NCI-H82 treated with DMSO at 0.1 percent for 48 hours (cell line): ENCODE measurements at regions not wholly inside any gene's neighbourhood (a gene's known extent, or its start where the extent isn't known, plus 50 kb on each side); places are given as distances from the start of the nearest gene placed in this dataset.
"Not testable (repeated sequence)": the region's sequence is repeated elsewhere in the genome, so short reads cannot be mapped to it uniquely, and the experiment has no call there.

Experiments used
- DNase-seq: peaks from one replicate; lab custom pipeline; 2025; ENCODE audit not compliant: unreplicated experiment; lab: John Stamatoyannopoulos, UW

DNA sequence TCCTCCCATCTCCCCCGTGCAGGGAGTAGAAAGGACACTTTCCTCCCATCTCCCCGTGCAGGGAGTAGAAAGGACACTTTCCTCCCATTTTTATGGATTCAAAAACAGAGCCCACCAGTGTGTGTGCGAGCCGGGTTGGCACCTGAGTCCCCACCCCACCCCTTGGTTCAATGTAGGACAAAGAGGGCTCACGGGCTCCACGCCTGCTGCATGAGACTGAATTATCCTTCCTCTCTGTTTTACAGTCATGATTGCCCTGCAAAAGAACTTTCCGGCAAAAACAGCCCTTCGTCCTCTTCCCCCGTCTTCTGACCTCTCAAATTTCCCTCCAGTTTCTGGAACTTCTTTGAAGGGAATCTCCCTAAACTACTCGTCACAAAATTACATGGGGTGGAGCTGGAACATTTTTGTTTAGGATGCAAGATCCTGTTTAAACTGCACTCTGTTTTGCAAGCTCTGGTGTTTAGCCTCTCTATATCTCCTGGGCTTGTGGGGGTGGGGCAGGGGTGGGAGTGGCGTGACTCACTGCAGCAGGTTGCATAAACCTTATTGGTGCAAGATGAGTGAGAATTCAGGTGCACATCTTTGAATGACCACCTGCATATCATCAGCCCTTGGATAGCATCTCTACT, 99.8 kb downstream of the PSMG1 start:
- no peak for DNase-seq

DNA sequence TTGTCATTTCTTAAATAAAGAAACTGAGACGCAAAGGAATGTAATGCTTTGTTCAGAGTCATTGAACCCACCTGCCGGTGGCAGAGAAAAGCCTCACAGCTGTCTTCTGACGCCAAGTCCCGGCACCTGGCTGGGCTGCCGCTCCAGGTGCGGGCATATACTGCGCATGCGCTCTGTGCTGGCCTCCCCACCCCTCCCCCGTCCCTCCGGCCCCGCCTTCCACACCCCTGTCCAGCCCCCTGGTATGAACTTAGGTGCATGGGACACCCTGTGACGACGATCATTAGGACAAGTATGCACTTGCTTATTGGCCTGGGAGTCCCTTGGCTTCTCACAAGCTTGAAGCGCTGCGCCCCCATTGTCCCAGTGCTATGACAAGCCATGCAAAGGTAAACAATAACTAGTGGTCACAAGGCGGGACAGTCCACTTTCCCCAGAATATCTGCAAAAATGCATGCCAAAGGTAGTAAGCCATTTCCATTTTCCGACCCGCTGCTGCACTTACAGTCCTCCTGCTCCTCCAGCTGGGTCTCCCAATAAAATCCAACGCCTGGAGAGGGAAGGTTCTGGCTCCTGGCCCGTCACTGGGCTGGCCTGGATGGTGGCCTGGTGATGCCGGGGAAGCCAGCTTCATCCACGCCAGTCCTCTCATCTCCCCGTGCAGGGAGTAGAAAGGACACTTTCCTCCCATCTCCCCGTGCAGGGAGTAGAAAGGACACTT, 100.4 kb downstream of the PSMG1 start:
- DNase-seq = no peak

DNA sequence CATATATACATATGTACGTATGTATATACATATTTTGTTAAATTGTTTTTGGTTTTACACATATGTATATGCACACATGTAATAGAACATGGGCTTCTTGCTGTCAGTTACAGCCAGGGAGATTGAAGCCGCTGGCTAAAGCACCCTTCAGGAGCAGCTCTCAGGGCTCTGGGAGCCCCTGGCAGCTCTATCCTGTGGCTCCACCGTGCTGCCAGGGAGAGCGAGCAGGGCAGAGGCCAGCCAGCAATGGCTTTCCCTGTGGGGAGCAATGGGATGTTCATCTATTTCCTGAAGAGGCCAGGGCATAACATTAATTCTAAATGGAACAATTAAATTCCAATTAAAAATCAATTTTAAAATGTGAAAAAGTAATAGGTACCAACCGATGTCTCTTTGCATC, 102.9 kb downstream of the PSMG1 start:
- DNase-seq = no peak

DNA sequence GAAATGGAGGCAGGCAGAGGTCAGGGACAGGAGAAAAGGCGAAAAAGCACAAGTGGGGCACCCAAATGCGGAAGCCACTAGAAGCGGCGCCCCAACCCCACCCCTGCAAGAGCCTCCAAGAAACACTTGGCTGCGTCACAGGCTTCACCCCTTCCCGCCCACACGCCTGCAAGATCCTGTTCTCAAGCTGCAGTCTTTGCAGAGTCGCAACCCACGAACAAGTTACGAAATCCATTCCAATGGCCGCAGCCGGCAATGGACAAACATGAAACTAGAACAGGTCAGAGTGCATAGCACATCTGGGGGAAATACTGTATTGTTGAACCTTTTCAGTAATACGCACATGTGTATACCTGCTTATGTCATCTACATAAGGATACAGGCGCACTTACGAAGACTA, 103.6 kb downstream of the PSMG1 start:
- no peak for DNase-seq

DNA sequence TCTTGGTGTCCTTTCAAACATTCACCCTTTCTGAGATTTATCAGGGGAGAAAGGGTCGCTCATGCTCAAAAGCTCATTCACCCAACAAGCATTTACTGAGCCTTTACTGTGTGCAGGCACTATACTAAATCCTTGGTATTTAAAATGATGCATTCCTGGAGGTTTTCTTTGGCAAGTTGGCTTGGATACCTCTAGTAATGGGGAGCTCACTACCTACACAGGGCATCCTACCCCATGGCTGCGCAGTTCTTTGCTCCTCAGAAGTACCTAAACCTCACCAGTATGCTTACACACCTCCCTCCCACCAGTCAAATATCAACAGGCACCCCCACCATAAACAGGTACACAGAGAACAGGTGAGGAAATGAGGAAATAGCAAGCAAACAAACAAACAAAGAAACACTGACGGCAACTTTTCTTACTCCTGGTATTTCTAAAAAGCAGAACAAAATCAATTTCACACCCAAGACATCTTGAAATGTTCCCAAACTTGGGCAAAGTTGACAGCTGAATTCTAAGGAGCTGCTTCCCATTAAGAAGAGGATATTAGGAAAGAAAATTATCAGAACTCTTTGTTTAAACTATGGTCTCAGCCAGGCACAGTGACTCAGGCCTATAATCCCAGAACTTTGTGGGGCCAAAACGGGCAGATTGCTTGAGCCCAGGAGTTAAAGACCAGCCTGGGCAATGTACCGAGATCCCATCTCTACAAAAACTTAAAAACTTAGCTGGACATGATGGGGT, 104.8 kb downstream of the PSMG1 start:
- no peak for DNase-seq

DNA sequence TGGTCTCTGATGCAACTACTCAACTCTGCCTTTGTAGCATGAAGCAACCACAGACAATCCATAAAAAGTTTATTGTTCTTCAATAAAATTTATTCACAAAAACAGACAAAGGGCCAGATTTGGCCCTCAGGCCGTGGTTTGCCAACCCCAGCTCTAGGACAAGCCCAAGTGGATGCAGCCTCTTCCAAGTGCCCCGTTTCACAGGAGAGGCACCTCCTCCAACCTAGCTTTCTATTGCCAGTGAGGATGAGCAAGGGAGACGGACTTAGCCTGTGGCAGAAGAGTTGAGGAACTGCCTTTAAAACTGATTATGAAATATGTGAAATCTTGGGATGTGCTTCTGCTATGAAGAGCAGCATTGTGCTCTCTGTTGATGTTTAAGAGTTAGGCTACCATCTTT, 105.4 kb downstream of the PSMG1 start:
- no peak for DNase-seq

DNA sequence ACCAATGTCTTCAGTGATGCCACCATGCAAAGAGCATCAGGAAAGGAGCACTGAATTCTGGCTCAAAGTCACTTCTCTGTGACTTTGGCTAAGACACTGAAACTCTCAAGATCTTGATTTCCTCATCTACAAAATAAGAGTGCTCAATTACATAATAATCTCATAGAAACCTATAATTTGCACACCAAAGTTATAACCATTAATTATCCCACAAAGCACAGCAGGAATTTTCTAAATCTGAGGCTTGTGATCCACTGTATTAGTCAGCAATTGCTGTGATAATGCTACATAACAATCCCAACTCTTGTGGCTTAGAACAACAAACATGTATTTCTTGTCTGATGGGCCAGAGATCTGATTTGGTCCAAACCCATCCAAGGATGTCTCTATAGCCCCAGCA, 108.7 kb downstream of the PSMG1 start:
- DNase-seq = no peak

DNA sequence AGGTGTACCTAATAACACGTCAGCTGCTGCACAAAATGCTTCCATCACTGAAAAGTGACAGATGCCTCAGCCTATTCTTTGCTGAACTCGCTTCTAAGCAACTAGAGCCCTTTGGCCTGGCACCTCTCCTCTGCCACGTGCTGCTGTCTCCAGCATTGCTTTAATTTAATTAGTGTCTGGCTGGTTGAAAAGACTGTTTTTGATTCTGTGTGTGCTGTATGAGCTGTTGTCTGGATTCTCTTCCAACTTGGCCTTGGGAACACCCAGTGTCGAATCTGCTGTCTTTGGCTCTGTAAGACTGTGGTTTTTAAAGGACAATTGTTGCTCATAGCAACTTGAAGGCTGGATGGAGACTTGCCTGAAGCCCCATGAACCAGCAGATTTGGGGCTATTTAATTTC, 109.5 kb downstream of the PSMG1 start:
- no peak for DNase-seq

DNA sequence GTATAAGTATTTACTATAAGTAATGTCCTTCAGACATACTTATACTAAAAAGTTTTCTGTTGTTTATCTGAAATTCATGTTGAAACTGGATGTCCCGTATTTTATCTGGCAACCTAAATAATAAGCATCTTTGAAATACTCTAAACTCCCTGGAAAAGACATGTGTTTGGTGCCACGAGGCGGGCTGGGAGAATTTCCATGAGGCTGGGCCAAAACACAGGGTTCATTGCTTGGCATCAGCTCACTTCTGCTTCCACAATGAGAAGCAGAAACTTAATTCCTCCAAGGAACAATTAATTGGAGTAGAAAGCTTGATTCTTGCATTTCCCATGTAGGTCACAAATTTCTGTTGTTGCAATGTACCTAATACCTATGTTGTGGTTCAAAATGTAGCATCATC, 110.2 kb downstream of the PSMG1 start:
- no peak for DNase-seq

DNA sequence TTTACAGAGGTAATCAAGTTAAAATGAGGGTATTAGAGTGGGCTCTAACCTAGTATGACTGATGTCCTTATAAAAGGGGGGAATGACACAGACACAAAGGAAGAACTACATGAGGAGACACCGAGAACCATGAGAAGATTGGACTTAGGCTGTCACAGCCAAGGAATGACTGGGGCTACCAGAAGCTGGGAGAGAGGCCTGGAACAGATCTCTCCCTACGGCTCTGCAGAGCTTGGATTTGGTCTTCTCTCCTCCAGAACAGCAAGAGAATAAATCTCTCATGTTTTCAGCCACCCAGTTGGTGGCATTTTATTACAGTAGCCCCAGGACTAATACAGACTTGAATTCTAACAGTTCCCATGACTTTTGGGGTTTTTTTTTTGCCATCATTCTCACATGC, 110.8 kb downstream of the PSMG1 start:
- no peak for DNase-seq

DNA sequence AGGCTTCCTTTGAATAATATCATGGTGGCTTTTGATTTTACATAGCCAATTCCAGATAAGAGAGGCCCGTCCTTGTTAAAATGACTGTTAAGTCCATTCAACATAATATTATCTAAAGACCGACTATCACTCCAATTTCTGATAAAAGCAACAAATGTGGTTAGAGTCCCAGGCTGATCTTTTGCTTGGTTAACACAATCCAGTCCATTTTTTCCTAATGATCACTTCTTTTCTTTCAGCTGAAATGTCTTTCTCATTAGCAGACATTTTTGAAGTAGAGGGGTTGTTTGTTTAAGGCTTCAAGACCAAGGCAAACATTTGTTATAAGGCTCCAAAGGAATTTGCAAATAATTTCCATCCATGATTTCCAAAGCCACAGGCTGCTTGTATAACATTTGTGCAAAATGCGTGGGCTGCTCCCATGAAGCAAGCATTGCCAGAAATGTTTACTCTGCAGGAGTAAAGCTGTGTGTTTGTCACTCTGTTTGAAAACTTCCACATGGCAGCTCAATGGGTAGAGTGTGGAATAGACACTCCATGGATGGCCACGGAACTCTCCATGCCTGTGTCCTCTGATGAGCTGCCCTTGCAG, 111.5 kb downstream of the PSMG1 start:
- DNase-seq = no peak

DNA sequence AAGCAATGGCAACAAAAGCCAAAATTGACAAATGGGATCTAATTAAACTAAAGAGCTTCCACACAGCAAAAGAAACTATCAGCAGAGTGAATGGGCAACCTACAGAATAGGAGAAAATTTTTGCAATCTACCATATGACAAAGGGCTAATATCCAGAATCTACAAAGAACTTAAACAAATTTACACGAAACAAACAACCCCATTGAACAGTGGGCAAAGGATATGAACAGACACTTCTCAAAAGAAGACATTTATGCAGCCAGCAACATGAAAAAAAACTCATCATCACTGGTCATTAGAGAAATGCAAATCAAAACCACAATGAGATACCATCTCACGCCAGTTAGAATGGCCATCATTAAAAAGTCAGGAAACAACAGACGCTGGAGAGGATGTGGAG, 113.4 kb downstream of the PSMG1 start:
- DNase-seq = not testable (repeated sequence)

DNA sequence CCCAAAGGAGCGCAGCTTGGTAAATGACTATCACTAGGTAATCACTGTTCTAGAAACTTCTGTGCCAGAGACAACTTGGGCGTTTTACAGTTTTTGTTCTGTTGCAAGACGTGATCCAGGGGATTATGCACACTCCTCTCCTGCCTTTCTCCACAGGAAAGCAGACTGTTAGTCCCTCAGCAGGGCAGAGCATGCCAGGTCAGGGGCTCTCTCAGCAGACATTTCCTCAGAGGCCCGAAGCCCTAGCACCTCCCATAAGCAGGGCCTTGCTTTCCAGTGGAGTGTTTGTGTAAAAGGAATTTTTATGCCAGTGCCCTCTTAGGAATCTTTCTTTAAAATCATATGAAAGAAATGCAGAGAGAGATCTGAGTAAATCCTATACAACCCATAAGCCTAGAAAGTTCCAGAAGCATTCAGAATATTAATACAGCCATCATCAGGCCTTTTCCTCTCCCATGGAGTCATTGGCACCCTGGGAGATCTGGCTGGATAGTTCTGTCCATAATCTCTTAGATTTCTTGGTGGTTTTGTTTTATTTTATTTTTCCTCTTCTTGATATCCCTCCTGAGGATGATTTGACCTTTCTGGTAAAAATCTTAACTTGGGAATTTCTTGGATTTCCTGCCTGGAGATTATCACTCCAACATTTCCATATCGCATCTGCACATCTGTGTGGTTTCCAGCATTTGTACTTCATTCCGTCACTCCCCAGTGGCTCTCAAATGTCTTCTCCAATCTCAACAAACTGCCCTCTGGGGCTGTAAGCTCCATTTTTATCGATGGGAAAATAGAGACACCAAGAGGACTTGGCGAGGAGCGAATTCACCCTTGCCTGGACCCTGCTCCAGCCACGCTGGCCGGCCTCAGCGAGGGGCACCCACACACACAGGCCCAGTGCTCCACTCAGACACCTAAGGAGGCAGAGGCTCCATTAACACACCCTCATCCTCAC, 116.1 kb downstream of the PSMG1 start:
- DNase-seq = no peak

DNA sequence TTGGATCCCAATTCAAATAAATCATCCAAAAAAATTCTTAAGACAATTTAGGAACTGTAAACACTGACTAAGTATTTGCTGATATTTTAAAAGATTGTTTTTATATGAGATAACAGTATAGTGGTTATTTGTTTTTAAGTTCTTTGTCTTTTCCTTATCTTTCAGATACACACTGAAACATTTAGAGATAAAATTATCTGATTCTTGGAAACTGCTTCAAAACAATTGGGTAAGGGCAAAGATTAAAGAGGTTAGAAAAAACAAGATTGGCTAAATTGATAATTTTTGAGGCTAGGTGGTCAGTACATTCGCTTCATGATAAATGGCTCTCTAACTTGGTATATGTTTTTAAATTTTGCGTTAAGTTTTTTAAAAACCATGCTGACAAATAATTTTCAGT, 117.3 kb downstream of the PSMG1 start:
- DNase-seq = no peak

DNA sequence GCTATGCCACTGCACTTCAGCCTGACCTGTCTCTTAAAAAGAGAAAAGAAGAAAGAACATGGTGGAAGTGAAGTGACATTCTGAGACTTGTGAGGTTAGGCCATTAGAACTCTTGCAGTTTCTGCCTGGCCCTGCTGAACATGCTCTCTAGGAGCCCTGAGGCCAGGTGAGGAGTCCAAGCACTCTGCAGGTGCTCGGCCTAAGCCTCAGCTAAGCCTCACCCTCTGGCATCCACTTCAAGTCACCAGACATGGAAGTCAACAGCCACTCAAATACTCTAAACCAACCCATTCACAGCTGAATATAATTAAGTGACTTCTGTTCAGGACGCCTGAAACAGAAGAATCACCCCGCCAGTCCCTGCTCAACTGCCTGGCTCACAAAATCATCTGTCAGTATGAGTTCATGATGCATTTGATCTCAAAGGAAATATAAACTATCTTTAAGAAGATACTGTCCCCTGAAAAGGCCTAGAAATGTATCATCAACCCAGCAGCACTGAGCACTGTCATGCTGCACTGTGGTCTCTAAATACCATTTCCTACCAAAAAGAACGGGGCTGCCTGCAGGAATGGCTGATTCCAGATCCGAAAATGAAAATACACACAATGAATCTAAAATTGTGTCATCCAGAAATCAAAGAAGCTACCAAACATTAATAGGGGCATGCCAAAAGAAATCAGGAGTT, 118.8 kb downstream of the PSMG1 start:
- no peak for DNase-seq

DNA sequence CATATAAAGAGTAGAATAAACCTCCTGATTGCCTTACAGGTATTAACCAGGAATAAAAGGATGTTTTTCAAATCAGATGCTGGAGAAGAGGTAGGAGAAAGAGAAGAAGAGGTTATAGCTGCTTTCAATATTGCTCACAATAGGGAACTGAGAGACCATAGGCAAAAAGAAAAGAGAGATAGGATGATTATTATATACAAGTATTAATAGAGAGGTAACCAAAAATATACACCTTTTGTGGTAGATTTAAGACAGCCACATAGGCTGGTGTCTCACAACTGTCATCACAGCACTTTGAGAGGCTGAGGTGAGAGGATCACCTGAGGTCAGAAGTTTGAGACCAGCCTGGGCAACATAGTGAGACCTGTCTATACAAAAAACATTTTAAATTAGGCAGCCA, 119.7 kb downstream of the PSMG1 start:
- no peak for DNase-seq

DNA sequence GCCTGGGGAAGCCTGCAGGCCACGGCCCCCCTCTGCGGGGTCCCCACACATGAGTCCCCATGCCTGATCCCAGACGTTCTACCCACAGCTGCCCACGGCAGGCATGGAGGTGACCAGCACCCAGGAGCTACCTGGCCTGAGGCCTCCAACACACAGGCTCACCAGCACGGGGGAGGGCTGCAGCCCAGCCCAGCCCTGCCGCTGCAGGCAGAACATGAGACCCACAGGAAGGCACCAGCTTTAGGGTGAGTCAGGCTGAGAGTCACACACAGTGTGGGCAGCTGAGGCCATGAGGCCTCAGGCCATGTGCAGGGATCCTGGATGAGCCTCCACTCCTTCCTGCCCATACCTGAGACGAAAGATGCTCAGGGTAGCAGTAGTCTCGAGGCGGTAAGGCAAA, 121.1 kb downstream of the PSMG1 start:
- DNase-seq = no peak

DNA sequence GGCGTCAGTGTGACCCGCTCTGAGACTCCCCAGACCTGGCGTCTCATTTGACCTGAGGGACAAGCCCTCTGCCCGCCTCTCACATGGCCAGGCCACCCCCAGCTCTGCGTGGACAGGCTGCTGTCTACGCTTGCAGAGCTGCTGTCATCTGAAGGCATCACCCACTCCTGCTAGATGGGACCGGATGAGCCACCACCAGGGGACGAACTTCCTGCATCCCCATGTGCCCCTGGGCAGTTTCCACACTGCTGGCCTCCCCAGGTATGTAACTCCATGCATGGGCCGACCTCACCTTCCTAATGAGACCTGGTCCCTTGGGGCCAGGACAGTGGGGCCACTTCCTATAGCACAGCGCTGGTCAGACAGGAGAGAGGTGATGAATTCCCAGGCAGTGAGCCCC, 121.5 kb downstream of the PSMG1 start:
- no peak for DNase-seq

DNA sequence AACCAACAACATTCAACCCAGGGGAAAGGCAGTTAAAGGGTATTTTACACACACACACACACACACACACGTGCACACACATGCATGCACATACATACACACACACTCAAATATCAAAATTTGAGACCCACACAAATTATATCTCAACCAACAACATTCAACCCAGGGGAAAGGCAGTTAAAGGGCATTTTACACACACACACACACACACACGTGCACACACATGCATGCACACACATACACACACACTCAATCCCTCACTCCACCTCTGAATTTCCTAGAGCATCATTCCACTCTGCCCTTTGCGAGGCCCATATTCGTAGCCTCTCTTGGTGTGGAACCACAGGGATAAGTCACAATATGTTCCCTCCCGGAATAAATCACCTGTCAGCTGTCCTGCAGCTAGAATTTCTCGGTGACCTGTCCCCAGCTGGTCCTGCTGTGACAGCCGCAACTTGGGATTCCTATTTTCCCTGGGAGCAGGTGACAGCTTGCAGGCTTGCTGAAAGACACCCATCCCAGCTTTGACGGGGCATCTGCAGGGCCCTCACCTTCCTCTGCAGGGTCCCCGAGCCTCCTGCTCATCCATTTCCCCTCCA, 122.7 kb downstream of the PSMG1 start:
- no peak for DNase-seq

DNA sequence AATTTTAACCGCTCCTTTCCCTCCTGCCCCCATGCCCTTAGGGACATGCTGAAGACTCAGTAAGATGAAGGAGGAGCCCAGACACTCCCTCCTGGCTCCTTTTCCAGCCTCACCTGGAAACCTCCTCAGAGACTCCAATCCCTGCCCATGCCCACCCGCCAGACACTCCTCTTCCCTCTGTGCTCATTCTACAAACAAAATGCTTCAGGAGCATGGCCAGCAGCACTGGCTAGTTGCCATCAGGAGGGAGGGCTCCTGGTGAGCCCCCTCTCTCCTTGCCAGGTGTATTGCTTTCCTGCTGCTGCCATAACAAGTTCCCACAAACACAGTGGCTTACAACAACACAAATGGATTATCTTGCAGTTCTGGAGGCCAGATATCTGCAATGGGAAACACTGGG, 126.1 kb downstream of the PSMG1 start:
- no peak for DNase-seq
